H9 (cell line): ENCODE measurements at regions not wholly inside any gene's neighbourhood (a gene's known extent, or its start where the extent isn't known, plus 50 kb on each side); places are given as distances from the start of the nearest gene placed in this dataset.
A peak's percentile ranks its signal among the peaks of the same experiment; 100 is the strongest.

Experiments
- DNase-seq: peaks from one replicate; pipeline ENCODE4 v3.0.0-alpha.2; 2017
- H2AFZ ChIP-seq: one replicate; pipeline ENCODE4 v1.6.1; 2013; ENCODE audit warnings: mild to moderate bottlenecking, low read length, control low read depth, moderate library complexity
- H2AK5ac ChIP-seq: 2 replicates; pipeline ENCODE4 v1.6.1; 2013; ENCODE audit warnings: low read length, control low read depth, mixed read lengths; ENCODE audit not compliant: insufficient read length
- H2BK120ac ChIP-seq: one replicate; pipeline ENCODE4 v1.6.1; 2013; ENCODE audit warnings: low read depth, mild to moderate bottlenecking, low read length, control low read depth, inconsistent platforms; ENCODE audit not compliant: poor library complexity, severe bottlenecking
- H2BK12ac ChIP-seq: 2 replicates; pipeline ENCODE4 v1.6.1; 2013; ENCODE audit warnings: low read length, control low read depth, mixed read lengths, low read depth; ENCODE audit not compliant: insufficient read length
- H2BK15ac ChIP-seq: 2 replicates; pipeline ENCODE4 v1.6.1; 2013; ENCODE audit warnings: low read depth, low read length, control low read depth
- H2BK20ac ChIP-seq: one replicate; pipeline ENCODE4 v1.6.1; 2013; ENCODE audit warnings: low read depth, mild to moderate bottlenecking, low read length, control low read depth, inconsistent platforms; ENCODE audit not compliant: poor library complexity, severe bottlenecking
- H2BK5ac ChIP-seq: 2 replicates; pipeline ENCODE4 v1.6.1; 2013; ENCODE audit warnings: low read length, control low read depth, mixed read lengths; ENCODE audit not compliant: insufficient read length
- H3K14ac ChIP-seq: 2 replicates; pipeline ENCODE4 v1.6.1; 2013; ENCODE audit warnings: low read length, control low read depth; ENCODE audit not compliant: insufficient read depth
- H3K18ac ChIP-seq: 2 replicates; pipeline ENCODE4 v1.6.1; 2013; ENCODE audit warnings: low read depth, mild to moderate bottlenecking, mixed read lengths, low read length, control low read depth; ENCODE audit not compliant: insufficient read length
- H3K23ac ChIP-seq: 2 replicates; pipeline ENCODE4 v1.6.1; 2013; ENCODE audit warnings: low read length, control low read depth, mixed read lengths, low read depth; ENCODE audit not compliant: insufficient read length
- H3K23me2 ChIP-seq: 2 replicates; pipeline ENCODE4 v1.6.1; 2013; ENCODE audit warnings: low read depth, mild to moderate bottlenecking, mixed read lengths, low read length, control low read depth; ENCODE audit not compliant: insufficient read length, poor library complexity, severe bottlenecking
- H3K27ac ChIP-seq: 2 replicates; pipeline ENCODE4 v1.5.1; 2013; ENCODE audit warnings: low read length, control low read depth, mixed read lengths, low read depth; ENCODE audit not compliant: insufficient read length
- H3K27me3 ChIP-seq: 2 replicates; pipeline ENCODE4 v1.6.1; 2013; ENCODE audit warnings: low read length, control low read depth, inconsistent platforms; ENCODE audit not compliant: insufficient read depth
- H3K4ac ChIP-seq: 2 replicates; pipeline ENCODE4 v1.6.1; 2013; ENCODE audit warnings: low read depth, mild to moderate bottlenecking, control low read depth, inconsistent platforms, low read length, moderate library complexity
- H3K4me1 ChIP-seq: 2 replicates; pipeline ENCODE4 v1.6.1; 2013; ENCODE audit warnings: low read length, control low read depth, inconsistent platforms; ENCODE audit not compliant: insufficient read depth
- H3K4me2 ChIP-seq: 2 replicates; pipeline ENCODE4 v1.6.1; 2013; ENCODE audit warnings: low read length, control low read depth, mixed read lengths; ENCODE audit not compliant: insufficient read length, insufficient read depth
- H3K56ac ChIP-seq: 2 replicates; pipeline ENCODE4 v1.6.1; 2013; ENCODE audit warnings: low read depth, mild to moderate bottlenecking, mixed read lengths, low read length, control low read depth; ENCODE audit not compliant: insufficient read length
- H3K79me1 ChIP-seq: 2 replicates; pipeline ENCODE4 v1.6.1; 2013; ENCODE audit warnings: low read depth, mild to moderate bottlenecking, moderate library complexity, low read length, control low read depth, inconsistent platforms; ENCODE audit not compliant: insufficient read depth, poor library complexity, severe bottlenecking
- H3K79me2 ChIP-seq: 2 replicates; pipeline ENCODE4 v1.6.1; 2013; ENCODE audit warnings: low read length, control low read depth, inconsistent platforms; ENCODE audit not compliant: insufficient read depth
- H3K9ac ChIP-seq: 2 replicates; pipeline ENCODE4 v1.6.1; 2013; ENCODE audit warnings: low read length, control low read depth, mixed read lengths; ENCODE audit not compliant: insufficient read length; ENCODE audit errors: extremely low read depth
- H3K9me3 ChIP-seq: one replicate; pipeline ENCODE4 v1.6.1; 2013; ENCODE audit warnings: low read depth, low read length, inconsistent platforms; ENCODE audit not compliant: control insufficient read depth
- H3T11ph ChIP-seq: one replicate; pipeline ENCODE4 v1.6.1; 2013; ENCODE audit warnings: mild to moderate bottlenecking, low read length, control low read depth, inconsistent platforms
- H4K20me1 ChIP-seq: one replicate; pipeline ENCODE4 v1.6.1; 2013; ENCODE audit not compliant: control insufficient read depth, insufficient read length, insufficient read depth
- H4K5ac ChIP-seq: 2 replicates; pipeline ENCODE4 v1.6.1; 2013; ENCODE audit warnings: low read depth, mild to moderate bottlenecking, mixed read lengths, low read length, control low read depth; ENCODE audit not compliant: insufficient read length
- H4K8ac ChIP-seq: replicated peaks from 2 replicates; pipeline ENCODE4 v1.6.1; 2013; ENCODE audit warnings: low read length, control low read depth, mixed read lengths, low read depth; ENCODE audit not compliant: insufficient read length
- H4K91ac ChIP-seq: 2 replicates; pipeline ENCODE4 v1.6.1; 2013; ENCODE audit warnings: low read depth, mild to moderate bottlenecking, moderate library complexity, mixed read lengths, low read length, control low read depth; ENCODE audit not compliant: insufficient read length
- H3K27ac Mint-ChIP-seq, 3 experiments: 2 replicates in 2 of 3; 3 replicates in 1 of 3; pipeline ENCODE4 v1.8.0; 2020 to 2021; ENCODE audit warnings: mixed read lengths in 3 of 3, mild to moderate bottlenecking in 1 of 3, moderate library complexity in 1 of 3
- H3K27me3 Mint-ChIP-seq: 2 replicates; pipeline ENCODE4 v1.8.0; 2021; ENCODE audit warnings: low read depth, mild to moderate bottlenecking, moderate library complexity, mixed read lengths
- H3K36me3 Mint-ChIP-seq, 3 experiments: 2 replicates in 2 of 3; 3 replicates in 1 of 3; pipeline ENCODE4 v1.8.0; 2020 to 2021; ENCODE audit warnings: low read depth in 3 of 3, mixed read lengths in 3 of 3; ENCODE audit not compliant: insufficient read depth in 1 of 3
- H3K4me1 Mint-ChIP-seq, 2 experiments: 2 replicates each; pipeline ENCODE4 v1.8.0; 2020; ENCODE audit warnings: mixed read lengths in 2 of 2
- H3K4me3 Mint-ChIP-seq, 2 experiments: 2 replicates in 1 of 2; 3 replicates in 1 of 2; pipeline ENCODE4 v1.8.0; 2020 to 2021; ENCODE audit warnings: mild to moderate bottlenecking in 2 of 2, mixed read lengths in 2 of 2, moderate library complexity in 1 of 2
- H3K9me3 Mint-ChIP-seq, 2 experiments: 2 replicates in 1 of 2; 3 replicates in 1 of 2; pipeline ENCODE4 v1.8.0; 2020; ENCODE audit warnings: mild to moderate bottlenecking in 2 of 2, mixed read lengths in 2 of 2, moderate library complexity in 1 of 2
- CTCF ChIP-seq: fragments of 200-600 bp; sonication (generic); conservative IDR thresholded peaks from 3 replicates; pipeline ENCODE4 v1.8.0; 2021; ENCODE audit warnings: antibody characterized with exemption, mild to moderate bottlenecking
- WGBS: extraction: QIAGEN DNeasy Blood & Tissue Kit; methylation state at CpG from one replicate; pipeline ENCODE4 v1.1.7; 2013; ENCODE audit warnings: missing lambda C conversion rate, low lambda C conversion rate, mixed read lengths; ENCODE audit not compliant: insufficient read length; ENCODE audit errors: extremely low coverage; 5-methylcytosine and 5-hydroxymethylcytosine counted together

GRCh38 chr1:65067491-65068201, 80.4 kb upstream of the AK4 start:
- Histone ChIP-seq H3K23ac (no peak overlapping the region), H3K4me1 (peaks cover 5% of the 10 kb centered on the region; the same call in 1 of the 2 replicates), H4K91ac (no peak overlapping the region), H2BK5ac (peak overlapping the region; percentile 58), H3K27ac (peak overlapping the region; percentile 57), H3K23me2 (peaks cover 15% of the 10 kb centered on the region), H3K14ac (peak overlapping the region; percentile 95), H2AK5ac (no peak overlapping the region), H2BK15ac (no peak overlapping the region), H3K79me1 (no peaks in the 10 kb centered on the region), H3K18ac (peak overlapping the region; percentile 95), H3K9me3 (no peaks in the 10 kb centered on the region), H3K79me2 (peaks cover 10% of the 10 kb centered on the region; the same call in 1 of the 2 replicates), H3K9ac (peak overlapping the region; percentile 93), H3K4ac (no peak overlapping the region; the same call in 1 of the 2 replicates), H2BK12ac (peak overlapping the region; percentile 5), H3T11ph (no peak overlapping the region), H4K20me1 (peaks cover 2% of the 10 kb centered on the region), H2BK20ac (no peak overlapping the region), H2AFZ (no peak overlapping the region), H3K4me2 (peak overlapping the region; percentile 86), H4K5ac (peak overlapping the region; percentile 90), H4K8ac (no peak overlapping the region), H3K56ac (no peak overlapping the region), H3K27me3 (no peaks in the 10 kb centered on the region), H2BK120ac (peak overlapping the region; percentile 74)
- DNase-seq, result peak; percentile 80
- Mint-ChIP-seq H3K4me1 (peaks cover 37% of the 10 kb centered on the region in 2 experiments), H3K4me3 (peak overlapping the region; percentile 83 to 86), H3K36me3 (peaks cover 0 to 11% (median 0%) of the 10 kb centered on the region in 3 experiments; a peak in 3 of 7 replicates), H3K27ac (peak overlapping the region; percentile 91 to 97 (median 96)), H3K27me3 (no peaks in the 10 kb centered on the region; the same call in 1 of the 2 replicates), H3K9me3 (no peaks in the 10 kb centered on the region; a peak in 1 of 5 replicates)
- WGBS, result no CpG with 5 or more reads among the region's 61 CpGs
- no peak for TF ChIP-seq CTCF
